GM12891 (cell line): ENCODE measurements at regions not wholly inside any gene's neighbourhood (a gene's known extent, or its start where the extent isn't known, plus 50 kb on each side); places are given as distances from the start of the nearest gene placed in this dataset.

Experiments used
- PAX5 ChIP-seq: IDR thresholded peaks from 2 replicates; pipeline ENCODE4 v1.6.1; 2011; ENCODE audit warnings: low read length, moderate library complexity, mild to moderate bottlenecking; ENCODE audit not compliant: insufficient read depth, severe bottlenecking
- POLR2A ChIP-seq: IDR thresholded peaks from 2 replicates; pipeline ENCODE4 v1.6.1; 2011; ENCODE audit warnings: low read depth, low read length, control low read depth
- POLR2AphosphoS5 ChIP-seq: IDR thresholded peaks from 2 replicates; pipeline ENCODE4 v1.6.1; 2011; ENCODE audit warnings: low read depth, low read length, control low read depth
- POU2F2 ChIP-seq: IDR thresholded peaks from 2 replicates; pipeline ENCODE4 v1.6.1; 2011; ENCODE audit warnings: low read depth, mild to moderate bottlenecking, control low read depth, low read length, moderate library complexity
- TAF1 ChIP-seq: IDR thresholded peaks from 2 replicates; pipeline ENCODE4 v1.6.1; 2011; ENCODE audit warnings: low read depth, low read length, control low read depth

DNA sequence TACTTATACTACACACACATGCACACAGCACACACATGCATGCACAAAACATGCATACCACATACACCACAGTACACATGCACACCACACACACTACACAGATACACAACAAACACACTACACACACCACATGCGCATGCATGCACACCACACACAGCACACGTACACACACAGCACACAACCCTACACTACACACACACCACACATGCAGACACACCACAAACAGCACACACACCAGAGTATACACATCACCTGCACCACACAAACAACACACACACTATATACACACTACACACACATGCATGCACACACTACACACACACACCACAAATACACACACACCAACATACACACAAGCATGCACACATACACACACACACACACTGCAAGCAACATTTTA, 166.8 kb downstream of the AHSP start:
- no peak for TF ChIP-seq POLR2A
- TF ChIP-seq POLR2AphosphoS5 = no peak
- TF ChIP-seq PAX5 = no peak
- no peak for TF ChIP-seq TAF1
- TF ChIP-seq POU2F2 = no peak
